T-helper 2 cell treated with Interferon-gamma antibody and Interleukin-4, amounts not matched to agents 5 μg/mL and 100 μg/mL, for 36 hours (primary cell): ENCODE measurements at regions not wholly inside any gene's neighbourhood (a gene's known extent, or its start where the extent isn't known, plus 50 kb on each side); places are given as distances from the start of the nearest gene placed in this dataset.

Source experiments
- DNase-seq: peaks from one replicate; pipeline ENCODE4 v3.0.0; 2021; ENCODE audit warnings: low spot score
- H3K27ac Mint-ChIP-seq: one replicate; pipeline ENCODE4 v1.8.0; 2021; ENCODE audit warnings: mild to moderate bottlenecking, mixed read lengths
- H3K27me3 Mint-ChIP-seq: one replicate; pipeline ENCODE4 v1.8.0; 2021; ENCODE audit warnings: low read depth, mixed read lengths
- H3K36me3 Mint-ChIP-seq: one replicate; pipeline ENCODE4 v1.8.0; 2021; ENCODE audit warnings: low read depth, mixed read lengths
- H3K4me1 Mint-ChIP-seq: one replicate; pipeline ENCODE4 v1.8.0; 2021; ENCODE audit warnings: low read depth, mixed read lengths
- H3K4me3 Mint-ChIP-seq: one replicate; pipeline ENCODE4 v1.8.0; 2022; ENCODE audit warnings: mild to moderate bottlenecking, moderate library complexity, mixed read lengths
- H3K9me3 Mint-ChIP-seq: one replicate; pipeline ENCODE4 v1.8.0; 2021; ENCODE audit warnings: mixed read lengths

GRCh38 chr5:133723651-133724366, 111.5 kb upstream of the FSTL4 start:
- Mint-ChIP-seq H3K9me3 (peaks cover 25% of the 10 kb centered on the region), H3K27me3 (peaks cover 13% of the 10 kb centered on the region), H3K4me1 (no peaks in the 10 kb centered on the region), H3K4me3 (no peak overlapping the region), H3K36me3 (no peaks in the 10 kb centered on the region), H3K27ac (no peak overlapping the region)
- no peak for DNase-seq

- Mint-ChIP-seq H3K36me3 (no peaks in the 10 kb centered on the region), H3K4me1 (no peaks in the 10 kb centered on the region)
These were observed 110.8 kb upstream of the FSTL4 start for GRCh38 chr5:133723126-133723525.

GRCh38 chr5:133721365-133721764, 109.0 kb upstream of the FSTL4 start:
- no peaks in the 10 kb centered on the region for H3K36me3 Mint-ChIP-seq
- no peak overlapping the region for H3K27ac Mint-ChIP-seq
- H3K4me1 Mint-ChIP-seq: no peaks in the 10 kb centered on the region

More at GRCh38 chr5:133723126-133723525, 110.8 kb upstream of the FSTL4 start:
- H3K4me3 Mint-ChIP-seq: no peak overlapping the region
- peaks cover 15% of the 10 kb centered on the region for H3K27me3 Mint-ChIP-seq
- peaks cover 25% of the 10 kb centered on the region for H3K9me3 Mint-ChIP-seq
- DNase-seq: no peak
- no peak overlapping the region for H3K27ac Mint-ChIP-seq

GRCh38 chr5:133718457-133718856, 106.1 kb upstream of the FSTL4 start:
- Mint-ChIP-seq H3K9me3 (peaks cover 25% of the 10 kb centered on the region), H3K27ac (no peak overlapping the region), H3K4me1 (no peaks in the 10 kb centered on the region), H3K36me3 (no peaks in the 10 kb centered on the region), H3K4me3 (no peak overlapping the region), H3K27me3 (peaks cover 27% of the 10 kb centered on the region)
- DNase-seq: no peak

More at GRCh38 chr5:133721365-133721764, 109.0 kb upstream of the FSTL4 start:
- Mint-ChIP-seq H3K9me3 (peaks cover 25% of the 10 kb centered on the region), H3K27me3 (peaks cover 22% of the 10 kb centered on the region), H3K4me3 (no peak overlapping the region)
- no peak for DNase-seq

- no peak for DNase-seq
- Mint-ChIP-seq H3K27ac (no peak overlapping the region), H3K4me1 (no peaks in the 10 kb centered on the region), H3K27me3 (peaks cover 23% of the 10 kb centered on the region), H3K4me3 (no peak overlapping the region), H3K36me3 (no peaks in the 10 kb centered on the region), H3K9me3 (peaks cover 12% of the 10 kb centered on the region)
These were observed 104.3 kb upstream of the FSTL4 start for GRCh38 chr5:133716532-133717183.

GRCh38 chr5:133715616-133716015, 103.3 kb upstream of the FSTL4 start:
- Mint-ChIP-seq H3K27ac (no peak overlapping the region), H3K4me3 (no peak overlapping the region), H3K4me1 (no peaks in the 10 kb centered on the region), H3K9me3 (peaks cover 3% of the 10 kb centered on the region), H3K27me3 (peaks cover 20% of the 10 kb centered on the region), H3K36me3 (no peaks in the 10 kb centered on the region)
- no peak for DNase-seq

GRCh38 chr5:133715216-133715615, 102.9 kb upstream of the FSTL4 start:
- no peak for DNase-seq
- Mint-ChIP-seq H3K36me3 (no peaks in the 10 kb centered on the region), H3K4me3 (no peak overlapping the region), H3K9me3 (no peaks in the 10 kb centered on the region), H3K27me3 (peaks cover 22% of the 10 kb centered on the region), H3K4me1 (no peaks in the 10 kb centered on the region), H3K27ac (no peak overlapping the region)

GRCh38 chr5:133714161-133714915, 102.0 kb upstream of the FSTL4 start:
- H3K9me3 Mint-ChIP-seq: no peaks in the 10 kb centered on the region
- no peak for DNase-seq
- no peak overlapping the region for H3K27ac Mint-ChIP-seq
- H3K4me3 Mint-ChIP-seq: no peak overlapping the region
- no peaks in the 10 kb centered on the region for H3K36me3 Mint-ChIP-seq
- H3K27me3 Mint-ChIP-seq: peaks cover 21% of the 10 kb centered on the region
- no peaks in the 10 kb centered on the region for H3K4me1 Mint-ChIP-seq

GRCh38 chr5:133713751-133714150, 101.4 kb upstream of the FSTL4 start:
- no peak for DNase-seq
- Mint-ChIP-seq H3K4me1 (no peaks in the 10 kb centered on the region), H3K27me3 (peaks cover 23% of the 10 kb centered on the region), H3K4me3 (no peak overlapping the region), H3K36me3 (no peaks in the 10 kb centered on the region), H3K9me3 (no peaks in the 10 kb centered on the region), H3K27ac (no peak overlapping the region)

GRCh38 chr5:133713209-133713608, 100.9 kb upstream of the FSTL4 start:
- Mint-ChIP-seq H3K4me3 (no peak overlapping the region), H3K27me3 (peaks cover 21% of the 10 kb centered on the region), H3K9me3 (no peaks in the 10 kb centered on the region), H3K4me1 (no peaks in the 10 kb centered on the region), H3K27ac (no peak overlapping the region), H3K36me3 (no peaks in the 10 kb centered on the region)
- no peak for DNase-seq

GRCh38 chr5:133712562-133712961, 100.2 kb upstream of the FSTL4 start:
- Mint-ChIP-seq H3K4me3 (no peak overlapping the region), H3K36me3 (no peaks in the 10 kb centered on the region), H3K9me3 (no peaks in the 10 kb centered on the region), H3K4me1 (no peaks in the 10 kb centered on the region), H3K27me3 (peaks cover 17% of the 10 kb centered on the region), H3K27ac (no peak overlapping the region)
- no peak for DNase-seq

GRCh38 chr5:133709209-133709725, 96.9 kb upstream of the FSTL4 start:
- Mint-ChIP-seq H3K36me3 (no peaks in the 10 kb centered on the region), H3K27ac (no peak overlapping the region), H3K27me3 (peaks cover 10% of the 10 kb centered on the region), H3K4me1 (no peaks in the 10 kb centered on the region), H3K9me3 (no peaks in the 10 kb centered on the region), H3K4me3 (no peak overlapping the region)
- no peak for DNase-seq

- Mint-ChIP-seq H3K9me3 (no peaks in the 10 kb centered on the region), H3K4me1 (no peaks in the 10 kb centered on the region), H3K27me3 (peaks cover 9% of the 10 kb centered on the region), H3K27ac (no peak overlapping the region), H3K4me3 (no peak overlapping the region), H3K36me3 (no peaks in the 10 kb centered on the region)
- DNase-seq: no peak
These were observed 96.0 kb upstream of the FSTL4 start for GRCh38 chr5:133708331-133708850.

GRCh38 chr5:133707629-133708028, 95.3 kb upstream of the FSTL4 start:
- Mint-ChIP-seq H3K4me3 (no peak overlapping the region), H3K9me3 (no peaks in the 10 kb centered on the region), H3K4me1 (no peaks in the 10 kb centered on the region), H3K27me3 (peaks cover 9% of the 10 kb centered on the region), H3K27ac (no peak overlapping the region), H3K36me3 (no peaks in the 10 kb centered on the region)
- DNase-seq: no peak
